Caco-2 (cell line): ENCODE measurements at regions not wholly inside any gene's neighbourhood (a gene's known extent, or its start where the extent isn't known, plus 50 kb on each side); places are given as distances from the start of the nearest gene placed in this dataset.

Experiments
- BruUV-seq: library from RNA; stranded (reverse); fragments of 400-500 nt; replicated peaks from 2 replicates; lab custom pipeline; 2021; lab: Mats Ljungman, UMichigan
- CTCF ChIA-PET: fragments of 300-600 bp; sonication (Branson Sonifier 250); formaldehyde crosslinking; loops from one replicate; lab custom pipeline; 2022; ENCODE audit warnings: antibody characterized with exemption; lab: Charles Lee
- POLR2A ChIA-PET: fragments of 300-600 bp; sonication (Branson Sonifier 250); formaldehyde crosslinking; loops from one replicate; lab custom pipeline; 2022; ENCODE audit warnings: antibody characterized with exemption; lab: Charles Lee
- DNase-seq, 2 experiments: peaks; one replicate each; pipeline versions ENCODE4 v3.0.0 to v3.0.0-alpha.2; 2020 to 2022
- H3K27me3 ChIP-seq: replicated peaks from 2 replicates; pipeline ENCODE4 v1.6.0; 2011; ENCODE audit warnings: low read length; ENCODE audit not compliant: control insufficient read depth, insufficient read depth
- H3K36me3 ChIP-seq: 2 replicates; pipeline ENCODE4 v1.5.1; 2011; ENCODE audit warnings: low read length; ENCODE audit not compliant: control insufficient read depth, insufficient read depth
- H3K4me1 ChIP-seq: fragments of 250-450 bp; sonication (Bioruptor Pico); 2 replicates; pipeline ENCODE4 v1.5.1; 2020; ENCODE audit warnings: mild to moderate bottlenecking
- H3K4me3 ChIP-seq: 2 replicates; pipeline ENCODE4 v1.5.1; 2011; ENCODE audit warnings: low read depth, mild to moderate bottlenecking, control low read depth, low read length
- H3K9me3 ChIP-seq: fragments of 250-450 bp; sonication (Bioruptor Pico); 2 replicates; pipeline ENCODE4 v1.5.1; 2020; ENCODE audit warnings: mild to moderate bottlenecking, moderate library complexity
- H3K27ac Mint-ChIP-seq: one replicate; pipeline ENCODE4 v1.8.0; 2022; ENCODE audit warnings: mixed read lengths; ENCODE audit not compliant: unreplicated experiment
- H3K27me3 Mint-ChIP-seq: one replicate; pipeline ENCODE4 v1.8.0; 2022; ENCODE audit warnings: mixed read lengths; ENCODE audit not compliant: insufficient read depth, unreplicated experiment
- H3K36me3 Mint-ChIP-seq: one replicate; pipeline ENCODE4 v1.8.0; 2022; ENCODE audit warnings: mild to moderate bottlenecking, mixed read lengths; ENCODE audit not compliant: insufficient read depth, unreplicated experiment
- H3K4me1 Mint-ChIP-seq: one replicate; pipeline ENCODE4 v1.8.0; 2022; ENCODE audit warnings: low read depth, mixed read lengths; ENCODE audit not compliant: unreplicated experiment
- H3K4me3 Mint-ChIP-seq: one replicate; pipeline ENCODE4 v1.8.0; 2022; ENCODE audit warnings: mild to moderate bottlenecking, moderate library complexity, mixed read lengths; ENCODE audit not compliant: unreplicated experiment
- H3K9me3 Mint-ChIP-seq: one replicate; pipeline ENCODE4 v1.8.0; 2022; ENCODE audit warnings: mixed read lengths; ENCODE audit not compliant: unreplicated experiment
- intact Hi-C: fragments of 100-400 bp; cut with micrococcal nuclease; formaldehyde crosslinking; loops from one replicate; pipeline ENCODE4 v1.10.0; 2022; ENCODE audit not compliant: unreplicated experiment
- TF ChIP-seq, protein P1 (sequence below), 2 experiments: fragments of 200-600 bp in 1 of 2; IDR thresholded peaks; 1 replicate in 1 of 2; 2 replicates in 1 of 2; pipeline versions ENCODE4 v1.5.1 to v1.8.0; 2011 to 2022; ENCODE audit warnings: antibody characterized with exemption in 1 of 2, control low read depth in 1 of 2, inconsistent platforms in 1 of 2, low read depth in 1 of 2, low read length in 1 of 2, mild to moderate bottlenecking in 1 of 2, moderate library complexity in 1 of 2; ENCODE audit not compliant: insufficient read depth in 1 of 2, severe bottlenecking in 1 of 2, unreplicated experiment in 1 of 2

DNA sequence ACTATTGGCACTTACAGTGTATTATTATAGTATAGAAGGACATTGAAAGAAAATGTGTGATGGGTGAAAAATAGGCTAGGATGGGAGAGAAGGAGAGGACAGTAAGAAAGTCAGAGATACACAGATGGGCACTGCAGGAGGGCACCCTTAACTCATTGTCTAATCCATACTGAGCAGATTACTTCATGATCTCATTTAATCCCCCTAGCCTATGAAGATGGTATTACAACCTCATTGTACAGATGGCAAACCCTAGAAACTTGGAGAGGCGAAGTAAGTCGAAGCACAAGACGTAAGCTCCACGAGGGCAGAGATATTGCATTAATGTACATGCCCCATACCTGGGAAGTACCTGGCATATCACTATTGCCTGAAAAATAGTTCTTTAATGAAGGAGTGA is 346.9 kb upstream of the DAB1 start:
- CTCF ChIA-PET = no interaction called here
- Histone ChIP-seq H3K4me3 (no peak overlapping the region), H3K9me3 (no peaks in the 10 kb centered on the region), H3K4me1 (no peaks in the 10 kb centered on the region), H3K27me3 (no peaks in the 10 kb centered on the region), H3K36me3 (no peaks in the 10 kb centered on the region)
- BruUV-seq = no TSS peak
- Mint-ChIP-seq H3K9me3 (no peaks in the 10 kb centered on the region), H3K4me3 (no peak overlapping the region), H3K36me3 (no peaks in the 10 kb centered on the region), H3K27me3 (peaks cover 8% of the 10 kb centered on the region), H3K4me1 (no peaks in the 10 kb centered on the region), H3K27ac (no peak overlapping the region)
- intact Hi-C loops = no loop called here
- POLR2A ChIA-PET = no interaction called here
- DNase-seq = no peak
- TF ChIP-seq, protein P1, sequence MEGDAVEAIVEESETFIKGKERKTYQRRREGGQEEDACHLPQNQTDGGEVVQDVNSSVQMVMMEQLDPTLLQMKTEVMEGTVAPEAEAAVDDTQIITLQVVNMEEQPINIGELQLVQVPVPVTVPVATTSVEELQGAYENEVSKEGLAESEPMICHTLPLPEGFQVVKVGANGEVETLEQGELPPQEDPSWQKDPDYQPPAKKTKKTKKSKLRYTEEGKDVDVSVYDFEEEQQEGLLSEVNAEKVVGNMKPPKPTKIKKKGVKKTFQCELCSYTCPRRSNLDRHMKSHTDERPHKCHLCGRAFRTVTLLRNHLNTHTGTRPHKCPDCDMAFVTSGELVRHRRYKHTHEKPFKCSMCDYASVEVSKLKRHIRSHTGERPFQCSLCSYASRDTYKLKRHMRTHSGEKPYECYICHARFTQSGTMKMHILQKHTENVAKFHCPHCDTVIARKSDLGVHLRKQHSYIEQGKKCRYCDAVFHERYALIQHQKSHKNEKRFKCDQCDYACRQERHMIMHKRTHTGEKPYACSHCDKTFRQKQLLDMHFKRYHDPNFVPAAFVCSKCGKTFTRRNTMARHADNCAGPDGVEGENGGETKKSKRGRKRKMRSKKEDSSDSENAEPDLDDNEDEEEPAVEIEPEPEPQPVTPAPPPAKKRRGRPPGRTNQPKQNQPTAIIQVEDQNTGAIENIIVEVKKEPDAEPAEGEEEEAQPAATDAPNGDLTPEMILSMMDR (IDR thresholded peaks at IDR 0.05; ENCODE audit: insufficient read depth in 1 of 2, low read depth in 1 of 2, low read length in 1 of 2, severe bottlenecking in 1 of 2, unreplicated experiment in 1 of 2) = no peak

DNA sequence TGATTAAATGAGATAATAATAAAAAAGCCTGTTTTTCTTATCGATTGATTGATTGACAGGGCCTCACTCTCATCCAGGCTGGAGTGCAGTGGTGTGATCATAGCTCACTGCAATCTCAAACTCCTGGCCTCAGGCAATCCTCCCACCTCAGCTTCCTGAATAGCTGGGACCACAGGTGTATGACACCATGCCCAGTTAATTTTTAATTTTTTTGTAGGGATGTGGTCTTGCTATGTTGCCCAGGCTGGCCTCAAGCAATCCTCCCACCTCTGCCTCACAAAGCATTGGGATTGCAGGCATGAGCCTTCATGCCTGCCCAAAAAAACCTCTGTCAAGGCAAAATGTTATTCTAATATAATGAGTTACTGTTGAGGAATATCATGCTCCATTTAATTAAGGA is 346.4 kb upstream of the DAB1 start:
- Histone ChIP-seq H3K4me1 (no peaks in the 10 kb centered on the region), H3K27me3 (no peaks in the 10 kb centered on the region), H3K9me3 (no peaks in the 10 kb centered on the region), H3K36me3 (no peaks in the 10 kb centered on the region), H3K4me3 (no peak overlapping the region)
- H3K27me3 Mint-ChIP-seq = peaks cover 8% of the 10 kb centered on the region
- TF ChIP-seq, protein P1 (IDR thresholded peaks at IDR 0.05; ENCODE audit: insufficient read depth in 1 of 2, low read depth in 1 of 2, low read length in 1 of 2, severe bottlenecking in 1 of 2, unreplicated experiment in 1 of 2) = no peak
- DNase-seq = no peak
- no peaks in the 10 kb centered on the region for H3K4me1 Mint-ChIP-seq
- H3K27ac Mint-ChIP-seq = no peak overlapping the region
- POLR2A ChIA-PET = no interaction called here
- H3K36me3 Mint-ChIP-seq = no peaks in the 10 kb centered on the region
- CTCF ChIA-PET = no interaction called here
- H3K9me3 Mint-ChIP-seq = no peaks in the 10 kb centered on the region
- no TSS peak for BruUV-seq
- H3K4me3 Mint-ChIP-seq = no peak overlapping the region
- intact Hi-C loops = no loop called here

DNA sequence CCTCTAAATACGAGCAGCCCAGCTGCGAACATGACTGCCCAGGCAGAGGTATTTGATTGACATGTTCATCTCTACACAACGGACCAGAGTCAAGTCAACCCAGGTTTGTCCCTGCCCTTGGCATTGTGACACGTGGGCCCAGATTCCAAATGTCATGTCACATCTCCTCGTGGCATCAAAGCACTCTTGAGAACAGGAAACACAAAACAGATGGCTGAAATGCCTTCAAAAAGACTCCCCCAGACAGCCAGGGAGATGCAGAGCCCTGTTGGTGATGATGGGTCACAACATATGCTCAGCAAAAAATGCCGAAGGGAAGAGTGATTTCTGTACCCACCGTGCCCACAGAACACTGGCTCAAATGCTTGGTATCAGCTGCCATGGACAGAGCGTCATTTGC is 337.8 kb upstream of the DAB1 start:
- Histone ChIP-seq H3K4me1 (no peaks in the 10 kb centered on the region), H3K36me3 (no peaks in the 10 kb centered on the region), H3K27me3 (no peaks in the 10 kb centered on the region), H3K4me3 (no peak overlapping the region), H3K9me3 (no peaks in the 10 kb centered on the region)
- BruUV-seq = no TSS peak
- Mint-ChIP-seq H3K4me3 (no peak overlapping the region), H3K27ac (no peak overlapping the region), H3K4me1 (no peaks in the 10 kb centered on the region), H3K27me3 (peaks cover 21% of the 10 kb centered on the region), H3K36me3 (no peaks in the 10 kb centered on the region), H3K9me3 (no peaks in the 10 kb centered on the region)
- intact Hi-C loops = no loop called here
- TF ChIP-seq, protein P1 (IDR thresholded peaks at IDR 0.05; ENCODE audit: insufficient read depth in 1 of 2, low read depth in 1 of 2, low read length in 1 of 2, severe bottlenecking in 1 of 2, unreplicated experiment in 1 of 2) = no peak
- no peak for DNase-seq
- POLR2A ChIA-PET = no interaction called here
- CTCF ChIA-PET = no interaction called here
